Heart left ventricle (tissue), 13 donors: ENCODE measurements at regions not wholly inside any gene's neighbourhood (a gene's known extent, or its start where the extent isn't known, plus 50 kb on each side); places are given as distances from the start of the nearest gene placed in this dataset.

Experiments used
- CTCF ChIP-seq, 12 donors: fragments of 200-600 bp; sonication (generic) in 4 of 12; IDR thresholded peaks; one replicate each; pipeline versions ENCODE4 v1.5.0 to v1.8.0; 2018 to 2022; ENCODE audit warnings: antibody characterized with exemption in 12 of 12, mild to moderate bottlenecking in 5 of 12
- POLR2A ChIP-seq, 2 donors: fragments of 450-650 bp; IDR thresholded peaks; one replicate each; pipeline ENCODE4 v1.6.1; 2017; ENCODE audit warnings: antibody characterized with exemption in 2 of 2, mild to moderate bottlenecking in 2 of 2, moderate library complexity in 2 of 2
- donor health status: ischemic (EF 13 %, LVEDD 7.1; RV severe dilation, severe dysfunction).
- donor health status: DM: no; HTN: yes; CAD: no.
- donor health status: DM: no; HTN: no; CAD: no.
- donor health status: ischemic (EF 25% LVEDD 6.9; RV normal size, moderate dysfunction).
- donor health status: ischemic (EF 25% LVEDD 5.7; RV mildly dilated, moderate dysfunction).
- donor health status: ischemic (EF 35%, LVEDD 5.7; RV mildly dilated, moderate dysfunction).
- donor health status: nonischemic (EF 11% LVEDD 7.7; RV severe dilation, severe dysfunction).
- donor health status: DM: yes; HTN: yes; CAD: no.
- donor health status: PGD.
- donor health status: ischemic (EF 29% LVEDD 5.4; RV normal size, mild dysfunction).
- donor health status: nonischemic (EF 23%, LVEDD 6.1; RV moderate dilation, normal function).

DNA sequence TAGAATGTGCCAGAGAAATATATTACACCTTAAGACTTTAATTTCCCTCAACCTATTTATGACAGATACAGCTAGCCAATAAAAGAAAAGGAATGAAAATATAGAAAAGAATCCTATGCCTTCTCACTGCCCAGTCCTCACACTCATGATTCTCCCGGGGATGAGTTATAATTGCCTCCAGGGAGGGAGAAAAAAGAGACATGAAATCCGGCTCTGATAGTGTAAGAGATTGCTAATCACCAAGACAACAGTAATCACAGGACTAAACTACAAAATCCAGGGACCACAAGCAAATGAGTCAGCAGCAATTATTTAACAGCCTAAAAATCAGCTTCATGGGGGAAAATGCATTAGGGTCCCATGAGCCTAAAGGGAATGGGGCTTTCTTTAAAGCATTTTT lies 95.9 kb upstream of the DUSP21 start:
- TF ChIP-seq CTCF (IDR thresholded peaks at IDR 0.05): no peak
- no peak for TF ChIP-seq POLR2A (IDR thresholded peaks at IDR 0.05)
